HEK293T (cell line): ENCODE measurements at regions not wholly inside any gene's neighbourhood (a gene's known extent, or its start where the extent isn't known, plus 50 kb on each side); places are given as distances from the start of the nearest gene placed in this dataset.

ENCODE experiments used
- CTCF ChIA-PET: fragments of 350-600 bp; formaldehyde crosslinking; extraction: SDS; loops from one replicate; lab custom pipeline; 2021; ENCODE audit warnings: antibody characterized with exemption, inconsistent platforms; lab: Yijun Ruan, JAX
- POLR2A ChIA-PET: fragments of 350-600 bp; formaldehyde crosslinking; extraction: SDS; loops from one replicate; lab custom pipeline; 2020; ENCODE audit warnings: antibody characterized with exemption, inconsistent platforms; lab: Yijun Ruan, JAX
- DNase-seq: peaks from one replicate; pipeline ENCODE4 v3.0.0; 2012; ENCODE audit warnings: mixed read lengths; ENCODE audit errors: extremely low spot score
- ARNT ChIP-seq: fragments of 450-650 bp; IDR thresholded peaks from 2 replicates; pipeline ENCODE4 v1.6.1; 2017; ENCODE audit warnings: mild to moderate bottlenecking
- BHLHE40 ChIP-seq: fragments of 450-650 bp; IDR thresholded peaks from 2 replicates; pipeline ENCODE4 v1.6.1; 2016; ENCODE audit warnings: mild to moderate bottlenecking, moderate library complexity, borderline replicate concordance
- CTBP1 ChIP-seq: fragments of 450-650 bp; IDR thresholded peaks from 2 replicates; pipeline ENCODE4 v1.6.1; 2016; ENCODE audit warnings: borderline replicate concordance
- ELF4 ChIP-seq: fragments of 450-650 bp; IDR thresholded peaks from 2 replicates; pipeline ENCODE4 v1.6.1; 2017; ENCODE audit warnings: antibody characterized with exemption
- FOXA1 ChIP-seq: fragments of 450-650 bp; IDR thresholded peaks from 2 replicates; pipeline ENCODE4 v1.6.1; 2016; ENCODE audit warnings: mild to moderate bottlenecking
- FOXK2 ChIP-seq: fragments of 450-650 bp; IDR thresholded peaks from 2 replicates; pipeline ENCODE4 v1.6.1; 2016; ENCODE audit warnings: mild to moderate bottlenecking
- FOXM1 ChIP-seq: fragments of 450-650 bp; IDR thresholded peaks from 2 replicates; pipeline ENCODE4 v1.6.1; 2017; ENCODE audit warnings: mild to moderate bottlenecking, borderline replicate concordance
- HDGF ChIP-seq: fragments of 450-650 bp; IDR thresholded peaks from 2 replicates; pipeline ENCODE4 v1.6.1; 2017; ENCODE audit warnings: antibody characterized with exemption, borderline replicate concordance
- L3MBTL2 ChIP-seq: fragments of 450-650 bp; conservative IDR thresholded peaks from 2 replicates; pipeline ENCODE4 v1.6.1; 2016; ENCODE audit warnings: mild to moderate bottlenecking
- LEF1 ChIP-seq: fragments of 450-650 bp; IDR thresholded peaks from 2 replicates; pipeline ENCODE4 v1.6.1; 2017; ENCODE audit warnings: mild to moderate bottlenecking, borderline replicate concordance
- NFRKB ChIP-seq: fragments of 450-650 bp; IDR thresholded peaks from 2 replicates; pipeline ENCODE4 v1.6.1; 2016; ENCODE audit warnings: mild to moderate bottlenecking, moderate library complexity
- PKNOX1 ChIP-seq: fragments of 450-650 bp; IDR thresholded peaks from 2 replicates; pipeline ENCODE4 v1.6.1; 2016
- SP1 ChIP-seq: fragments of 450-650 bp; IDR thresholded peaks from 2 replicates; pipeline ENCODE4 v1.6.1; 2017
- SUZ12 ChIP-seq: fragments of 450-650 bp; IDR thresholded peaks from 2 replicates; pipeline ENCODE4 v1.6.1; 2016; ENCODE audit warnings: mild to moderate bottlenecking
- TARDBP ChIP-seq: fragments of 450-650 bp; IDR thresholded peaks from 2 replicates; pipeline ENCODE4 v1.6.1; 2016
- ZNF384 ChIP-seq: fragments of 450-650 bp; IDR thresholded peaks from 2 replicates; pipeline ENCODE4 v1.6.1; 2016

DNA sequence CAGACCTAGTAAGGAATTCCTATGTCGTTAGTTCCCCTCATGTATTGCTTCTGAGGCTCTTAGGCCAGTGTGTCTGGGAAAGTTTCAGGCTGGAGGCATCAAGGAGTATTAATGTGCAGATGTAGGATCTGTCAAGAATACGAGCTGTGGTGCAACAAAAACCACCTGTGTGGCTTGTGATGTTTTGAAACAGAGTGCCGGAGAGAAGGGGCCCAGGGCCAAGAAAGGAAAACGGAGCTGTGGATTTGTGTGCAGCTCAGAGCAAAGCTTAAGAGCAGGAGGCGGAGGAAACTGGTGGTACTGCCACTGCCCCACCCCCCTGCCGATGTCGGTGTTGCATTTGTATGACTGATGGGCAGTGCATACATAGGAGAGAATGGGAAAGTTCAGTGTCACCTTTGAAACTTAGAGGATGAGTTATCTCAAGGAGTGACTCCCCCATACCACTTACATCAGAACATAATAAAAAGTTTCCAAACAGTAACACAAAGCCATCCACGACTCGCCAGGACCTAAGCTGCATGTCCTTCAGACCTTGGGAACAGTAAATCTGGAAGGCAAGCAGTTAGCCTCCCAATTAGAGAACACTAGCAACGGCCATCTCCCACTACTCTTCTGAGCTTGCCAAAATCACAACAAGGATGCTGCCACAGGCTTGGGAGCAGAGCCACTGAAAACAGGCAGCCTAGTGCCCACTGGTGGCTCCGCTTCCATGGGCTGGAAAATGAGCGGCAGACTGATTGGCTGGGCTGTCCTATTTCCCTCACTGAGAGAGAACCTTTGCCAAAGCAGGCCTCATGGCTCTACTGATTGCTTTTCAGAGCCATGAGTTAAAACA is 152.7 kb upstream of the NT5C1B start:
- ChIA-PET POLR2A (no interaction called here), CTCF (interaction anchor here (1.0 kb wide), 1 partner anchor 222 kb away, joined by 3 read pairs; no protein-coding TSS in a partner anchor)
- DNase-seq, result no peak
- TF ChIP-seq BHLHE40 (no peak), HDGF (no peak), FOXM1 (no peak), FOXA1 (no peak)

GRCh38 chr2:18741191-18741590 is 151.8 kb upstream of the NT5C1B start:
- no peak for DNase-seq
- TF ChIP-seq L3MBTL2, result no peak
- no peak for TF ChIP-seq FOXM1
- no peak for TF ChIP-seq NFRKB
- no peak for TF ChIP-seq PKNOX1
- TF ChIP-seq CTBP1, result no peak
- no peak for TF ChIP-seq FOXA1
- TF ChIP-seq SP1, result no peak
- TF ChIP-seq ARNT, result no peak
- no peak for TF ChIP-seq HDGF
- CTCF ChIA-PET, result no interaction called here
- POLR2A ChIA-PET, result no interaction called here

DNA sequence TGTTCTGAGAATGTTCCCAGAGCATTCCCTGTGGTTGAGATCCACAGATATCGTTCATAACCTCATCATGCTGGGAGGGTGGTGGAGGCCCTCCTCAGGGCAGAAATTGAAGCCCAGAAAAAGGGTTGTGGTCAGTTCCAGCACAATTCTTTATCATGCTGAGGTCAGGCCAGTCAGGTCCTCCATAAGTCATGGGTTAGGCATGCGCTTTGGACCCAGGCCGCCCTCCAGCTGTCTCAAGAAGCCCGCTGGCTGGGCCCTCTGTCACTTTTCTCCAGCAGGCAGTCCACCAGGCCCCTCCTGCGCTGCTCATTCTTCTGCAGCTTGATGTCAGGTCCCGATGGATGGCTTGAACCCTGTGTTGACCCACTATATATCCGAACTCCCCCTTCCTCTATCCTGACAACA is 151.1 kb upstream of the NT5C1B start:
- ChIA-PET POLR2A (no interaction called here), CTCF (no interaction called here)
- TF ChIP-seq FOXA1 (no peak), FOXK2 (no peak), LEF1 (no peak), BHLHE40 (no peak), PKNOX1 (no peak), NFRKB (no peak), CTBP1 (no peak), L3MBTL2 (no peak), SP1 (no peak), ZNF384 (no peak), SUZ12 (no peak)
- no peak for DNase-seq

- TF ChIP-seq BHLHE40, result no peak
- TF ChIP-seq SUZ12, result no peak
- TF ChIP-seq ARNT, result no peak
- TF ChIP-seq HDGF, result no peak
- no peak for TF ChIP-seq NFRKB
- no peak for TF ChIP-seq ZNF384
- no peak for TF ChIP-seq TARDBP
- TF ChIP-seq FOXK2, result no peak
- no peak for TF ChIP-seq PKNOX1
- no peak for TF ChIP-seq L3MBTL2
- no peak for TF ChIP-seq LEF1
- TF ChIP-seq FOXA1, result no peak
- ChIA-PET CTCF (no interaction called here), POLR2A (no interaction called here)
- DNase-seq, result no peak
Observed at GRCh38 chr2:18731666-18732065, 142.3 kb upstream of the NT5C1B start.

DNA sequence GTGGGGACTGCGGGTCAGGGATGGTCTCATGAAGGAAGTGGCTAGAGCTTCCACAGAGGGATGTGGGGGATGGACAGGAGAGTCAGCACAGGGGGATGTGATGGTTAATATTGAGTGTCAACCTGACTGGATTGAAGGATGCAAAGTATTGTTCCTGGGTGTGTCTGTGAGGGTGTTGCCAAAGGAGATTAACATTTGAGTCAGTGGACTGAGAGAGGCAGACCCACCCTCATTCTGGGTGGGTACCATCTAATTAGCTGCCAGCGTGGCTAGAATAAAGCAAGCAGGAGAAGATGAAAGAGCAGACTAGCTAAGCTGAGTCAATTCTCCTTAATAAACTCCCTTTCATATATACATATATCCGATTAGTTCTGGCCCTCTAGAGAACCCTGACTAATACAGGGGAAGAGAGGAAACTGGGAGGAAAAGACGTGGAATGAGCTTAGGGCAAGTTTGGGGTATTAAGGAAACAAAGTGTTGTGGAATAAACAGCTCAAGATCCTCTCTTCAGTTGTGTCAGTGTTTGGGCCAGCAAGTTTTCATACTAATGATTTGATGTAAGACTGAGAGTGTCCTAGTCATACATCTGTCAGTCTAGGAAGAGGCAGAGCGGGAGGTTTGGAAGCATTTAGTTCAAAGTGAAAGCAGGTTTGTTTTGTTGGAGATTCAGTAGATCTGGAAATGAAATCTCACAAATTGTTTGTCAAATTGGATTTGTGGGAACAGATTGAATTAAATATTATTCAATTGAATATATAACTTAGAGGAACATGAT is 135.2 kb upstream of the NT5C1B start:
- ChIA-PET POLR2A (no interaction called here), CTCF (no interaction called here)
- DNase-seq, result no peak
- TF ChIP-seq L3MBTL2 (no peak), NFRKB (no peak), ZNF384 (no peak), FOXA1 (no peak), TARDBP (no peak), HDGF (no peak), SP1 (no peak), FOXM1 (no peak), LEF1 (no peak), ELF4 (no peak), ARNT (no peak), CTBP1 (no peak), BHLHE40 (no peak), SUZ12 (no peak), FOXK2 (no peak), PKNOX1 (no peak)
